AG10803 (cell line): ENCODE measurements at regions not wholly inside any gene's neighbourhood (a gene's known extent, or its start where the extent isn't known, plus 50 kb on each side); places are given as distances from the start of the nearest gene placed in this dataset.

Experiments
- DNase-seq: peaks from one replicate; pipeline ENCODE4 v3.0.0; 2010; ENCODE audit warnings: low read depth
- H3K4me3 ChIP-seq: 2 replicates; pipeline ENCODE4 v1.5.1; 2011; ENCODE audit warnings: mild to moderate bottlenecking, low read length, control low read depth
- CTCF ChIP-seq: conservative IDR thresholded peaks from 2 replicates; pipeline ENCODE4 v1.5.1; 2011; ENCODE audit warnings: mild to moderate bottlenecking, low read length, control low read depth, inconsistent platforms

DNA sequence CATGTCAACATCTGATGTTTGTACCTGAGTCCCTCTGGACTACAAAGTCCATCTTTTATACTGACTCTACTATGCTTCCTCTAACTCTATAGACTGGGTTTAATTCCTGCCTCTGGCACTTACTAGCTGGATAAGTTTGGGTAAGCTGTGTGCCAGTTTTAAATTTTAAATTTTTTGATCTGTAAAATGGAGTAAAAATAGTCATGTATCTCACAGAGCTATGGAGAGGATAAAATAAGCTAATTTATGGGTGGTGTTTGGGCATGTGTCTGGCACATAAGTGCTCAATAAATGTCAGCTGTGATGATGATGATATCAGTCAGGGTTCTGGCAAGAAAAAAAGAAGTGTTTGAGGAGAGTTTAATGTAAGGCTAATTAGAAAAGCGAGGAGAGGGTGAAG is 139.2 kb upstream of the C1orf21 start:
- H3K4me3 ChIP-seq = no peak overlapping the region
- TF ChIP-seq CTCF = no peak
- no peak for DNase-seq

- no peak for DNase-seq
- TF ChIP-seq CTCF = no peak
- no peak overlapping the region for H3K4me3 ChIP-seq
These were observed 132.9 kb upstream of the C1orf21 start for GRCh38 chr1:184253921-184254320.

DNA sequence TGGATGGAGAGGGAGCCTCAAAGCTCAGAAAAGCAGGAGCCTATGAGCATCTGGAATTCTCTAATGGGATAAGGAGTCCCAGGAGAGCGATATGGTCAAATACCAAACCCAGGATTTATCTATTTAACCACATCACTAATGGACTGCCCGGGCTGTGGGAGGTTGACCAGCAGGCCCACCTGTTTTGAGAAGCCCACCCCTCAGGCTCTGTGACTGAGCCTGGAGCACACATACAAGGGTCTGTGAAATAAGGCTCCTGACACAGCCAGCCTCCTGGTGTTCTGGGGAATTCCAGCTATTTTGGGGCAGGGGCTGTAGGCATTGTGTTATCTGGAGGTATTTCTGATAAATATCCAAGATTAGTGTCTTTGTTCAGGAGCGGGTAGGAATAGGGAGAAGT is 132.0 kb upstream of the C1orf21 start:
- DNase-seq = no peak
- TF ChIP-seq CTCF = no peak
- no peak overlapping the region for H3K4me3 ChIP-seq

DNA sequence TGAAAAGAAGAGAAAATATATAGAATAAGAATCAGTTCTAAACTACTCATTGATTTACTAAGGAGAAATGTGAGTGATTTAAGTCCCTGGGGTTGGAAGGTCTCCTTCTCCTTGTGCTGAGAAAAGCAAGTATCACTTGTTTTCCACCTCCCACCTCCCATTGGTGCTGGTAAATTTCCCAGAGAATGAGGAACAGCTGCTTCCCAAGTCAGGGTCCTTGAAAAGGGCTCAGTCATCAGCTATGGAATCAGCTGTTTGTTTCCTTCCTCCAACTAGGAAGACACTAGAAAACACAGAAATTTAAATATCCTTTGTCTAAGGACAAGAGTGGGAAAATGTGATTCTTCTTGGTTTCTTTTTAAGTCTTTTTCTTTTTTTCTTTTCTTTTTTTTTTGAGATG is 131.3 kb upstream of the C1orf21 start:
- DNase-seq = no peak
- no peak for TF ChIP-seq CTCF
- no peak overlapping the region for H3K4me3 ChIP-seq

- no peak overlapping the region for H3K4me3 ChIP-seq
- TF ChIP-seq CTCF = no peak
- DNase-seq = no peak
These were observed 129.0 kb upstream of the C1orf21 start for GRCh38 chr1:184257873-184258272.

- no peak for DNase-seq
- no peak for TF ChIP-seq CTCF
- no peak overlapping the region for H3K4me3 ChIP-seq
These were observed 128.3 kb upstream of the C1orf21 start for GRCh38 chr1:184258525-184258924.

- DNase-seq = peak; percentile 90
- H3K4me3 ChIP-seq = no peak overlapping the region
- TF ChIP-seq CTCF = no peak
These were observed 126.4 kb upstream of the C1orf21 start for GRCh38 chr1:184260382-184260781.
